Panc1 (cell line): ENCODE measurements at regions not wholly inside any gene's neighbourhood (a gene's known extent, or its start where the extent isn't known, plus 50 kb on each side); places are given as distances from the start of the nearest gene placed in this dataset.

ENCODE experiments used
- ATAC-seq: fragments of 200-7000 bp; cut with Tn5 transposase; 2 replicates; pipeline ENCODE4 v1.9.1; 2020; ENCODE audit warnings: mild to moderate bottlenecking, moderate library complexity
- BruUV-seq: library from RNA; stranded (reverse); fragments of 400-500 nt; replicated peaks from 2 replicates; lab custom pipeline; 2021; lab: Mats Ljungman, UMichigan
- CTCF ChIA-PET: fragments of 300-600 bp; sonication (Branson Sonifier 250); formaldehyde crosslinking; loops from one replicate; lab custom pipeline; 2022; ENCODE audit warnings: antibody characterized with exemption; lab: Charles Lee
- POLR2A ChIA-PET: fragments of 300-600 bp; sonication (Branson Sonifier 250); formaldehyde crosslinking; loops from one replicate; lab custom pipeline; 2022; ENCODE audit warnings: antibody characterized with exemption; lab: Charles Lee
- DNase-seq: peaks from one replicate; pipeline ENCODE4 v3.0.0-alpha.2; 2010; ENCODE audit warnings: low read depth, low spot score
- H3K27ac ChIP-seq: 2 replicates; pipeline ENCODE4 v1.5.1; 2011; ENCODE audit warnings: mild to moderate bottlenecking, low read length, inconsistent platforms
- H3K27me3 ChIP-seq: fragments of 200-500 bp; sonication (Bioruptor generic); 2 replicates; pipeline ENCODE4 v1.6.0; 2014; ENCODE audit warnings: low read length, inconsistent platforms; ENCODE audit not compliant: control insufficient read depth, insufficient read depth
- H3K36me3 ChIP-seq: fragments of 200-500 bp; sonication (Bioruptor generic); 2 replicates; pipeline ENCODE4 v1.5.1; 2014; ENCODE audit warnings: inconsistent platforms, mild to moderate bottlenecking, low read length, moderate library complexity; ENCODE audit not compliant: control insufficient read depth, insufficient read depth
- H3K4me1 ChIP-seq: 2 replicates; pipeline ENCODE4 v1.5.1; 2011; ENCODE audit warnings: inconsistent platforms, mild to moderate bottlenecking, low read length, moderate library complexity; ENCODE audit not compliant: control insufficient read depth, insufficient read depth
- H3K4me3 ChIP-seq, 2 experiments: 2 replicates each; pipeline ENCODE4 v1.5.1; 2011 to 2012; ENCODE audit warnings: low read depth in 2 of 2, low read length in 2 of 2, mild to moderate bottlenecking in 2 of 2, inconsistent platforms in 1 of 2, moderate library complexity in 1 of 2
- H3K9me3 ChIP-seq: fragments of 200-500 bp; sonication (Bioruptor generic); 2 replicates; pipeline ENCODE4 v1.5.1; 2014; ENCODE audit warnings: low read depth, mild to moderate bottlenecking, inconsistent platforms, low read length, moderate library complexity; ENCODE audit not compliant: control insufficient read depth, insufficient read depth
- POLR2AphosphoS5 ChIP-seq: IDR thresholded peaks from 2 replicates; pipeline ENCODE4 v1.6.1; 2012; ENCODE audit warnings: mild to moderate bottlenecking, low read depth, low read length, moderate library complexity
- SIN3A ChIP-seq: IDR thresholded peaks from 2 replicates; pipeline ENCODE4 v1.6.1; 2012; ENCODE audit warnings: low read depth, mild to moderate bottlenecking, low read length, moderate library complexity, borderline replicate concordance; ENCODE audit not compliant: insufficient read depth
- TCF7L2 ChIP-seq: IDR thresholded peaks from 2 replicates; pipeline ENCODE4 v1.6.1; 2011; ENCODE audit warnings: mild to moderate bottlenecking, low read depth, low read length, inconsistent platforms
- in situ Hi-C: cut with HindIII; loops from 2 replicates; pipeline ENCODE4 v1.10.0; 2016; ENCODE audit warnings: low sequenced_read_pairs, low pct_unique_long_range_greater_than_20kb
- intact Hi-C: fragments of 100-400 bp; cut with micrococcal nuclease; formaldehyde crosslinking; loops from one replicate; pipeline ENCODE4 v1.10.0; 2022; ENCODE audit not compliant: unreplicated experiment
- TF ChIP-seq, protein P1 (sequence below): fragments of 450-650 bp; IDR thresholded peaks from 2 replicates; pipeline ENCODE4 v1.5.1; 2017; ENCODE audit warnings: mild to moderate bottlenecking
- TF ChIP-seq, protein P2 (sequence below), 2 experiments: IDR thresholded peaks; 2 replicates each; pipeline ENCODE4 v1.6.1; 2011 to 2012; ENCODE audit warnings: low read depth in 2 of 2, control low read depth in 1 of 2, low read length in 1 of 2, mild to moderate bottlenecking in 1 of 2, moderate library complexity in 1 of 2; ENCODE audit not compliant: insufficient read depth in 1 of 2

DNA sequence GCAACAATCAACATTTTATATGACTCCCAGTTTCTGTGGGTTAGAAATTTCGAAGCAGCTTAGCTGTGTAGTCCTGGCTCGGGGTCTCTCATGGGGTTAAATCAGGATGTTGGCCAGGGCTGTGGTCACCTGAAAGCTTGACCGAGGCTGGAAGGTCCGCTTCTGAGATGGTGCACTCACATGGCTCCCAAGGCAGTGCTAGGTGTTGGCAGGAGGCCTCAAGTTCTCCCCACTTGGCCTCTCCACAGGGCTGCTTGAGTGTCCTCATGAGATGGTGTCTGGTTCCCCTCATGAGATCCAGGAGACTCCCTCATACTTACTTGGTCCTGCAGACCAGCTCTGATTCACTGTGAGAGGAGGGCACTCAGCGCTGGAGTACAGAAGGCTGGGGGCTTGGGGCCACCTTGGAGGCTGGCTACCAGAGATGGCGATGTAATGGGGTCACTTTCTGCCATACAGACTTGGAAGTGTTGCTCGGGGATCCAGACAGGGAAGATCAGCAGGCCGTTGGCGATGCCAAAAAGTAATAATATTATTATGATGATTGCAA lies 98.8 kb downstream of the INHBB start:
- no peak for DNase-seq
- H3K4me3 ChIP-seq = no peak overlapping the region
- POLR2A ChIA-PET = no interaction called here
- intact Hi-C loops = no loop called here
- CTCF ChIA-PET = no interaction called here
- no peaks in the 10 kb centered on the region for H3K4me1 ChIP-seq
- H3K27ac ChIP-seq = no peak overlapping the region
- no TSS peak for BruUV-seq
- no peaks in the 10 kb centered on the region for H3K36me3 ChIP-seq
- in situ Hi-C loops = no loop called here
- no peaks in the 10 kb centered on the region for H3K9me3 ChIP-seq
- ATAC-seq = no peak
- no peaks in the 10 kb centered on the region for H3K27me3 ChIP-seq
- TF ChIP-seq POLR2AphosphoS5 (no peak), SIN3A (no peak), TCF7L2 (no peak)
- TF ChIP-seq, protein P1, sequence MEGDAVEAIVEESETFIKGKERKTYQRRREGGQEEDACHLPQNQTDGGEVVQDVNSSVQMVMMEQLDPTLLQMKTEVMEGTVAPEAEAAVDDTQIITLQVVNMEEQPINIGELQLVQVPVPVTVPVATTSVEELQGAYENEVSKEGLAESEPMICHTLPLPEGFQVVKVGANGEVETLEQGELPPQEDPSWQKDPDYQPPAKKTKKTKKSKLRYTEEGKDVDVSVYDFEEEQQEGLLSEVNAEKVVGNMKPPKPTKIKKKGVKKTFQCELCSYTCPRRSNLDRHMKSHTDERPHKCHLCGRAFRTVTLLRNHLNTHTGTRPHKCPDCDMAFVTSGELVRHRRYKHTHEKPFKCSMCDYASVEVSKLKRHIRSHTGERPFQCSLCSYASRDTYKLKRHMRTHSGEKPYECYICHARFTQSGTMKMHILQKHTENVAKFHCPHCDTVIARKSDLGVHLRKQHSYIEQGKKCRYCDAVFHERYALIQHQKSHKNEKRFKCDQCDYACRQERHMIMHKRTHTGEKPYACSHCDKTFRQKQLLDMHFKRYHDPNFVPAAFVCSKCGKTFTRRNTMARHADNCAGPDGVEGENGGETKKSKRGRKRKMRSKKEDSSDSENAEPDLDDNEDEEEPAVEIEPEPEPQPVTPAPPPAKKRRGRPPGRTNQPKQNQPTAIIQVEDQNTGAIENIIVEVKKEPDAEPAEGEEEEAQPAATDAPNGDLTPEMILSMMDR = no peak
- TF ChIP-seq, protein P2, sequence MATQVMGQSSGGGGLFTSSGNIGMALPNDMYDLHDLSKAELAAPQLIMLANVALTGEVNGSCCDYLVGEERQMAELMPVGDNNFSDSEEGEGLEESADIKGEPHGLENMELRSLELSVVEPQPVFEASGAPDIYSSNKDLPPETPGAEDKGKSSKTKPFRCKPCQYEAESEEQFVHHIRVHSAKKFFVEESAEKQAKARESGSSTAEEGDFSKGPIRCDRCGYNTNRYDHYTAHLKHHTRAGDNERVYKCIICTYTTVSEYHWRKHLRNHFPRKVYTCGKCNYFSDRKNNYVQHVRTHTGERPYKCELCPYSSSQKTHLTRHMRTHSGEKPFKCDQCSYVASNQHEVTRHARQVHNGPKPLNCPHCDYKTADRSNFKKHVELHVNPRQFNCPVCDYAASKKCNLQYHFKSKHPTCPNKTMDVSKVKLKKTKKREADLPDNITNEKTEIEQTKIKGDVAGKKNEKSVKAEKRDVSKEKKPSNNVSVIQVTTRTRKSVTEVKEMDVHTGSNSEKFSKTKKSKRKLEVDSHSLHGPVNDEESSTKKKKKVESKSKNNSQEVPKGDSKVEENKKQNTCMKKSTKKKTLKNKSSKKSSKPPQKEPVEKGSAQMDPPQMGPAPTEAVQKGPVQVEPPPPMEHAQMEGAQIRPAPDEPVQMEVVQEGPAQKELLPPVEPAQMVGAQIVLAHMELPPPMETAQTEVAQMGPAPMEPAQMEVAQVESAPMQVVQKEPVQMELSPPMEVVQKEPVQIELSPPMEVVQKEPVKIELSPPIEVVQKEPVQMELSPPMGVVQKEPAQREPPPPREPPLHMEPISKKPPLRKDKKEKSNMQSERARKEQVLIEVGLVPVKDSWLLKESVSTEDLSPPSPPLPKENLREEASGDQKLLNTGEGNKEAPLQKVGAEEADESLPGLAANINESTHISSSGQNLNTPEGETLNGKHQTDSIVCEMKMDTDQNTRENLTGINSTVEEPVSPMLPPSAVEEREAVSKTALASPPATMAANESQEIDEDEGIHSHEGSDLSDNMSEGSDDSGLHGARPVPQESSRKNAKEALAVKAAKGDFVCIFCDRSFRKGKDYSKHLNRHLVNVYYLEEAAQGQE (IDR thresholded peaks at IDR 0.05; ENCODE audit: insufficient read depth in 1 of 2, low read depth in 2 of 2, low read length in 1 of 2) = no peak

DNA sequence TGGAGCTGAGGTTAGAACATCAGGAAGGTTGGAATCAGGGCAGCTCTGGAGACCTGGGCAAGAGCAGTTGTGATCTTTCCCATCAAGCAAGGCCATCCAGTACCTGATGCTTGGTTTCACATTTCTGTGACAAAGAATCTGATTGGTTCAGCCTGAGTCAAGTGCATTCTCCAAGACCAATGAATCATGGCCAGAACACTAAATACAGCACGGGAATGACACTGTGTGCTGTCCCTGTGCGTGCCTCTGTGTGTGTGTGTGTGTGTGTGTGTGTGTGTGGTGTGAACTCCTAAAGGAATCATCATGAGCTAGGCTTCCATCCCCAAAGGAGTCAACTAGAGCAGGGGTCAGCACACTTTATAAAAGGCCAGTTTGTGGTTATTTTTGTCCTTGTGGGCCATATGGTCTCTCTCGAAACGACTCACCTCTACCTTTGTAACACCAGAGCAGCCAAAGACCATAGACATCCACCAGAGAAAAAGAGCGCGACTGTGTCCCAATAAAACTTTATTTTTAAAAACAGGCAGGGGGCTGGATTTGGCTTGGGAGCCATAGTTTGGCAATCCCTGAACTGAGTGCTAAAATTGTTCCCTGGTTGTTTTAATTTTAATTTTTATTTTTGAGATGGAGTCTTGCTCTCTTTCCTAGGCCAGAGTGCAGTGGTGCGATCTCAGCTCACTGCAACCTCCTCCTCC lies 99.7 kb downstream of the INHBB start:
- DNase-seq = no peak
- Histone ChIP-seq H3K27me3 (no peaks in the 10 kb centered on the region), H3K9me3 (no peaks in the 10 kb centered on the region), H3K4me1 (no peaks in the 10 kb centered on the region), H3K36me3 (no peaks in the 10 kb centered on the region), H3K4me3 (no peak overlapping the region), H3K27ac (no peak overlapping the region)
- ChIA-PET CTCF (no interaction called here), POLR2A (interaction anchor here (0.6 kb wide), 1 partner anchor 755 kb away, joined by 4 read pairs; no protein-coding TSS in a partner anchor)
- TF ChIP-seq, protein P2 (IDR thresholded peaks at IDR 0.05; ENCODE audit: insufficient read depth in 1 of 2, low read depth in 2 of 2, low read length in 1 of 2) = no peak
- TF ChIP-seq TCF7L2 = no peak
- no peak for TF ChIP-seq POLR2AphosphoS5
- in situ Hi-C loops = no loop called here
- BruUV-seq = no TSS peak
- intact Hi-C loops = no loop called here
- ATAC-seq = no peak
